ENCODE measurements at regions not wholly inside any gene's neighbourhood (a gene's known extent, or its start where the extent isn't known, plus 50 kb on each side); places are given as distances from the start of the nearest gene placed in this dataset.

GRCh38 chr15:98441599-98441998 is 206.7 kb upstream of the IGF1R start:
- H3K27me3 ChIP-seq, result no peaks in the 10 kb centered on the region
- H3K4me3 ChIP-seq, result no peak overlapping the region
- 61 to 73% methylated on average over 5 of the region's 5 CpGs for WGBS, 2 donors
- TF ChIP-seq POLR2AphosphoS5 (IDR thresholded peaks at IDR 0.05), result no peak
- no peak for TF ChIP-seq CTCF (IDR thresholded peaks at IDR 0.05)
- no peak for TF ChIP-seq POLR2A (IDR thresholded peaks at IDR 0.05)
- no peak for TF ChIP-seq EP300 (IDR thresholded peaks at IDR 0.05)
- H3K36me3 ChIP-seq, result no peaks in the 10 kb centered on the region
- intact Hi-C loops (cut with DNase I), result loop anchor here (5.0 kb wide), 1 partner anchor 206 kb away; the partner anchor contains the start of gene IGF1R
- DNase-seq, result no peak
- H3K4me1 ChIP-seq, result peaks cover 0 to 5% (median 0%) of the 10 kb centered on the region in 4 donors
- H3K27ac ChIP-seq, result no peak overlapping the region
- H3K9me3 ChIP-seq, result no peaks in the 10 kb centered on the region

- Histone ChIP-seq H3K27me3 (no peaks in the 10 kb centered on the region), H3K4me3 (no peak overlapping the region), H3K9me3 (no peaks in the 10 kb centered on the region), H3K27ac (no peak overlapping the region), H3K36me3 (no peaks in the 10 kb centered on the region), H3K4me1 (peaks cover 0 to 5% (median 0%) of the 10 kb centered on the region in 4 donors)
- TF ChIP-seq EP300 (IDR thresholded peaks at IDR 0.05), result no peak
- TF ChIP-seq POLR2AphosphoS5 (IDR thresholded peaks at IDR 0.05), result no peak
- TF ChIP-seq CTCF (IDR thresholded peaks at IDR 0.05), result peak; percentile 55 to 83 (median 77)
- DNase-seq, result no peak
- WGBS, 2 donors, result 21 to 23% methylated on average over 4 of the region's 4 CpGs
- intact Hi-C loops (cut with DNase I), result loop anchor here (2.0 to 5.0 kb wide), 2 partner anchors 205 to 634 kb away; partner anchors contain the start of gene IGF1R
Measured at GRCh38 chr15:98442379-98442833, 205.9 kb upstream of the IGF1R start.

GRCh38 chr15:98442901-98443300 is 205.4 kb upstream of the IGF1R start:
- intact Hi-C loops (cut with DNase I), result loop anchor here (2.0 to 5.0 kb wide), 2 partner anchors 204 to 634 kb away; partner anchors contain the start of gene IGF1R
- Histone ChIP-seq H3K9me3 (no peaks in the 10 kb centered on the region), H3K27me3 (no peaks in the 10 kb centered on the region), H3K27ac (no peak overlapping the region), H3K4me3 (no peak overlapping the region), H3K4me1 (peaks cover 0 to 5% (median 0%) of the 10 kb centered on the region in 4 donors), H3K36me3 (no peaks in the 10 kb centered on the region)
- WGBS, 2 donors, result 45 to 60% methylated on average over 3 of the region's 3 CpGs
- no peak for TF ChIP-seq POLR2AphosphoS5 (IDR thresholded peaks at IDR 0.05)
- no peak for TF ChIP-seq CTCF (IDR thresholded peaks at IDR 0.05)
- no peak for TF ChIP-seq EP300 (IDR thresholded peaks at IDR 0.05)
- no peak for TF ChIP-seq POLR2A (IDR thresholded peaks at IDR 0.05)
- DNase-seq, result no peak

- intact Hi-C loops (cut with DNase I), result loop anchor here (2.0 to 5.0 kb wide), 2 partner anchors 204 to 633 kb away; partner anchors contain the start of gene IGF1R
Measured at GRCh38 chr15:98443526-98443925, 204.8 kb upstream of the IGF1R start.

More at GRCh38 chr15:98443526-98443925, 204.8 kb upstream of the IGF1R start:
- TF ChIP-seq POLR2A (IDR thresholded peaks at IDR 0.05) (no peak), CTCF (IDR thresholded peaks at IDR 0.05) (no peak), POLR2AphosphoS5 (IDR thresholded peaks at IDR 0.05) (no peak), EP300 (IDR thresholded peaks at IDR 0.05) (no peak)
- no peak for DNase-seq
- Histone ChIP-seq H3K27ac (no peak overlapping the region), H3K9me3 (no peaks in the 10 kb centered on the region), H3K4me3 (no peak overlapping the region), H3K4me1 (peaks cover 0 to 5% (median 0%) of the 10 kb centered on the region in 4 donors), H3K36me3 (no peaks in the 10 kb centered on the region), H3K27me3 (no peaks in the 10 kb centered on the region)
- 80 to 82% methylated on average over 7 of the region's 7 CpGs for WGBS, 2 donors

Data from sigmoid colon (tissue), 6 donors.